Erythroblast (primary cell): ENCODE measurements at regions not wholly inside any gene's neighbourhood (a gene's known extent, or its start where the extent isn't known, plus 50 kb on each side); places are given as distances from the start of the nearest gene placed in this dataset.

ENCODE experiments used
- GATA1 ChIP-seq: IDR thresholded peaks from 2 replicates; pipeline ENCODE4 v1.6.1; 2011; ENCODE audit warnings: low read depth, mild to moderate bottlenecking, control low read depth, low read length, moderate library complexity
- POLR2A ChIP-seq: IDR thresholded peaks from 2 replicates; pipeline ENCODE4 v1.6.1; 2011; ENCODE audit warnings: mild to moderate bottlenecking, low read length

GRCh38 chr10:33643042-33643441 is 308.6 kb upstream of the NRP1 start:
- TF ChIP-seq POLR2A (no peak), GATA1 (no peak)
